CD14-positive monocyte (primary cell): ENCODE measurements at regions not wholly inside any gene's neighbourhood (a gene's known extent, or its start where the extent isn't known, plus 50 kb on each side); places are given as distances from the start of the nearest gene placed in this dataset.

Source experiments
- DNase-seq, 3 donors: peaks; one replicate each; pipeline ENCODE4 v3.0.0-alpha.2; 2011 to 2022
- H2AFZ ChIP-seq: 2 replicates; pipeline ENCODE4 v1.6.0; 2012; ENCODE audit warnings: mild to moderate bottlenecking, low read depth, low read length, inconsistent platforms; ENCODE audit not compliant: insufficient read depth, poor library complexity, severe bottlenecking
- H3K27ac ChIP-seq, 2 donors: 1 replicate in 1 of 2; 2 replicates in 1 of 2; pipeline ENCODE4 v1.5.1; 2012 to 2013; ENCODE audit warnings: low read length in 2 of 2, control low read depth in 1 of 2, inconsistent platforms in 1 of 2, low read depth in 1 of 2, mild to moderate bottlenecking in 1 of 2
- H3K27me3 ChIP-seq, 2 donors: one replicate each; pipeline versions ENCODE4 v1.6.0 to v1.6.1; 2011 to 2013; ENCODE audit warnings: low read length in 2 of 2; ENCODE audit not compliant: control insufficient read depth in 2 of 2, insufficient read depth in 2 of 2
- H3K36me3 ChIP-seq, 2 donors: replicated peaks in 1 of 2; 1 replicate in 1 of 2; 2 replicates in 1 of 2; pipeline versions ENCODE4 v1.5.1 to v1.6.1; 2012 to 2013; ENCODE audit warnings: low read length in 2 of 2, control low read depth in 1 of 2, inconsistent platforms in 1 of 2, mild to moderate bottlenecking in 1 of 2; ENCODE audit not compliant: insufficient read depth in 2 of 2, control insufficient read depth in 1 of 2
- H3K4me1 ChIP-seq, 2 donors: 1 replicate in 1 of 2; 2 replicates in 1 of 2; pipeline versions ENCODE4 v1.5.1 to v1.6.1; 2012 to 2013; ENCODE audit warnings: low read length in 2 of 2, control low read depth in 1 of 2, inconsistent platforms in 1 of 2, mild to moderate bottlenecking in 1 of 2, moderate library complexity in 1 of 2; ENCODE audit not compliant: insufficient read depth in 2 of 2, control insufficient read depth in 1 of 2
- H3K4me2 ChIP-seq: replicated peaks from 2 replicates; pipeline ENCODE3; 2012; ENCODE audit warnings: low read length, moderate library complexity, mild to moderate bottlenecking; ENCODE audit not compliant: poor library complexity, severe bottlenecking; ENCODE audit errors: extremely low read depth
- H3K4me3 ChIP-seq, 3 experiments: fragments of 200-600 bp in 1 of 3; sonication (generic) in 1 of 3; replicated peaks in 1 of 3; 1 replicate in 2 of 3; 2 replicates in 1 of 3; pipeline ENCODE4 v1.5.1; 2011 to 2013; ENCODE audit warnings: low read length in 3 of 3, mild to moderate bottlenecking in 3 of 3, control low read depth in 2 of 3, low read depth in 2 of 3, inconsistent platforms in 1 of 3, moderate library complexity in 1 of 3
- H3K79me2 ChIP-seq: 2 replicates; pipeline ENCODE4 v1.6.0; 2012; ENCODE audit warnings: mild to moderate bottlenecking, control low read depth, inconsistent platforms, low read length, moderate library complexity; ENCODE audit not compliant: insufficient read depth
- H3K9ac ChIP-seq: 2 replicates; pipeline ENCODE4 v1.6.0; 2017; ENCODE audit warnings: low read length, mild to moderate bottlenecking; ENCODE audit not compliant: insufficient read depth, poor library complexity, severe bottlenecking
- H3K9me3 ChIP-seq, 2 donors: replicated peaks in 1 of 2; 1 replicate in 1 of 2; 2 replicates in 1 of 2; pipeline versions ENCODE4 v1.5.1 to v1.6.1; 2012 to 2013; ENCODE audit warnings: low read length in 2 of 2, control low read depth in 1 of 2; ENCODE audit not compliant: control insufficient read depth in 1 of 2, insufficient read depth in 1 of 2
- H4K20me1 ChIP-seq: 2 replicates; pipeline ENCODE4 v1.6.0; 2012; ENCODE audit warnings: mild to moderate bottlenecking, low read length, control low read depth, moderate library complexity; ENCODE audit not compliant: insufficient read depth
- H3K27ac Mint-ChIP-seq, 7 donors: one replicate each; pipeline ENCODE4 v1.8.0; 2020; ENCODE audit warnings: mild to moderate bottlenecking in 7 of 7, mixed read lengths in 7 of 7, moderate library complexity in 6 of 7, inconsistent platforms in 2 of 7
- H3K27me3 Mint-ChIP-seq, 3 donors: one replicate each; pipeline ENCODE4 v1.8.0; 2021 to 2022; ENCODE audit warnings: low read depth in 3 of 3, mild to moderate bottlenecking in 3 of 3, mixed read lengths in 3 of 3, moderate library complexity in 3 of 3, inconsistent platforms in 1 of 3
- H3K36me3 Mint-ChIP-seq, 2 donors: one replicate each; pipeline ENCODE4 v1.8.0; 2020; ENCODE audit warnings: mixed read lengths in 2 of 2, inconsistent platforms in 1 of 2, mild to moderate bottlenecking in 1 of 2
- H3K4me1 Mint-ChIP-seq: one replicate; pipeline ENCODE4 v1.8.0; 2020; ENCODE audit warnings: mild to moderate bottlenecking, mixed read lengths
- H3K4me3 Mint-ChIP-seq, 2 donors: one replicate each; pipeline ENCODE4 v1.8.0; 2020; ENCODE audit warnings: mild to moderate bottlenecking in 2 of 2, mixed read lengths in 2 of 2, moderate library complexity in 1 of 2
- H3K9me3 Mint-ChIP-seq, 7 donors: one replicate each; pipeline ENCODE4 v1.8.0; 2020 to 2022; ENCODE audit warnings: mixed read lengths in 7 of 7, mild to moderate bottlenecking in 6 of 7, moderate library complexity in 6 of 7, inconsistent platforms in 2 of 7
- CTCF ChIP-seq: fragments of 200-600 bp; IDR thresholded peaks from one replicate; pipeline ENCODE4 v1.8.0; 2022; ENCODE audit warnings: antibody characterized with exemption, mild to moderate bottlenecking
- WGBS: methylation state at CpG from one replicate; pipeline ENCODE4 v1.1.5; 2013; ENCODE audit warnings: missing lambda C conversion rate; ENCODE audit not compliant: insufficient coverage; 5-methylcytosine and 5-hydroxymethylcytosine counted together
- intact Hi-C, 2 donors: fragments of 100-400 bp; cut with micrococcal nuclease; formaldehyde crosslinking; loops; one replicate each; pipeline versions ENCODE4 v1.15.0 to v1.15.1; 2023

- no peak overlapping the region for H3K9ac ChIP-seq
- peaks cover 0 to 2% (median under 1%) of the 10 kb centered on the region in 3 donors for H3K27me3 Mint-ChIP-seq
- no peak for DNase-seq
- H3K4me1 Mint-ChIP-seq: no peaks in the 10 kb centered on the region
- H3K4me3 ChIP-seq: no peak overlapping the region
- no peaks in the 10 kb centered on the region for H3K36me3 Mint-ChIP-seq
- no peaks in the 10 kb centered on the region for H3K9me3 Mint-ChIP-seq
- H2AFZ ChIP-seq: no peak overlapping the region
- TF ChIP-seq CTCF: no peak
- H3K27ac ChIP-seq: no peak overlapping the region
- no peaks in the 10 kb centered on the region for H3K79me2 ChIP-seq
- H3K4me2 ChIP-seq: no peak overlapping the region
- no peaks in the 10 kb centered on the region for H3K36me3 ChIP-seq
- WGBS: 78% methylated on average over 15 of the region's 16 CpGs
- no peaks in the 10 kb centered on the region for H3K27me3 ChIP-seq
- H3K4me1 ChIP-seq: no peaks in the 10 kb centered on the region
- no peaks in the 10 kb centered on the region for H4K20me1 ChIP-seq
- H3K27ac Mint-ChIP-seq: no peak overlapping the region
- intact Hi-C loops: no loop called here
- H3K4me3 Mint-ChIP-seq: no peak overlapping the region
- no peaks in the 10 kb centered on the region for H3K9me3 ChIP-seq
Measured at GRCh38 chr22:47739291-47740015, 977.0 kb downstream of the TBC1D22A start.

- no peak overlapping the region for H3K27ac Mint-ChIP-seq
- Histone ChIP-seq H4K20me1 (no peaks in the 10 kb centered on the region), H3K9me3 (no peaks in the 10 kb centered on the region), H3K4me3 (no peak overlapping the region), H3K4me2 (no peak overlapping the region), H3K4me1 (no peaks in the 10 kb centered on the region), H3K27ac (no peak overlapping the region), H3K27me3 (no peaks in the 10 kb centered on the region), H3K79me2 (no peaks in the 10 kb centered on the region), H3K36me3 (no peaks in the 10 kb centered on the region), H3K9ac (no peak overlapping the region), H2AFZ (no peak overlapping the region)
- no peak overlapping the region for H3K4me3 Mint-ChIP-seq
- DNase-seq: no peak
- no peaks in the 10 kb centered on the region for H3K4me1 Mint-ChIP-seq
- peaks cover 0 to 2% (median 0%) of the 10 kb centered on the region in 3 donors for H3K27me3 Mint-ChIP-seq
- no peaks in the 10 kb centered on the region for H3K36me3 Mint-ChIP-seq
- no peak for TF ChIP-seq CTCF
- intact Hi-C loops: no loop called here
- WGBS: 80% methylated on average over 1 of the region's 8 CpGs
- no peaks in the 10 kb centered on the region for H3K9me3 Mint-ChIP-seq
Measured at GRCh38 chr22:47738472-47739013, 976.1 kb downstream of the TBC1D22A start.
